Ectodermal cell (in vitro differentiated cells): ENCODE measurements at regions not wholly inside any gene's neighbourhood (a gene's known extent, or its start where the extent isn't known, plus 50 kb on each side); places are given as distances from the start of the nearest gene placed in this dataset.

Source experiments
- H3K27ac ChIP-seq: 2 replicates; pipeline ENCODE4 v1.7.0; 2013; ENCODE audit warnings: mild to moderate bottlenecking, low read depth, low read length; ENCODE audit not compliant: insufficient read depth, poor library complexity, severe bottlenecking
- H3K27me3 ChIP-seq: 2 replicates; pipeline ENCODE4 v1.7.0; 2013; ENCODE audit warnings: mild to moderate bottlenecking, low read length; ENCODE audit not compliant: insufficient read depth, control insufficient read depth, poor library complexity, severe bottlenecking
- H3K36me3 ChIP-seq: one replicate; pipeline ENCODE4 v1.7.0; 2013; ENCODE audit warnings: low read length; ENCODE audit not compliant: control insufficient read depth, insufficient read depth
- H3K4me1 ChIP-seq: one replicate; pipeline ENCODE4 v1.7.0; 2013; ENCODE audit warnings: low read length; ENCODE audit not compliant: control insufficient read depth, insufficient read depth
- H3K4me3 ChIP-seq: 2 replicates; pipeline ENCODE4 v1.7.0; 2013; ENCODE audit warnings: low read depth, low read length, control low read depth; ENCODE audit not compliant: insufficient read depth
- H3K9me3 ChIP-seq: 2 replicates; pipeline ENCODE4 v1.7.0; 2013; ENCODE audit warnings: mild to moderate bottlenecking, low read length, moderate library complexity; ENCODE audit not compliant: control insufficient read depth
- WGBS, 2 experiments: methylation state at CpG; one replicate each; pipeline ENCODE4 v1.1.7; 2013; ENCODE audit warnings: missing lambda C conversion rate in 2 of 2; 5-methylcytosine and 5-hydroxymethylcytosine counted together

DNA sequence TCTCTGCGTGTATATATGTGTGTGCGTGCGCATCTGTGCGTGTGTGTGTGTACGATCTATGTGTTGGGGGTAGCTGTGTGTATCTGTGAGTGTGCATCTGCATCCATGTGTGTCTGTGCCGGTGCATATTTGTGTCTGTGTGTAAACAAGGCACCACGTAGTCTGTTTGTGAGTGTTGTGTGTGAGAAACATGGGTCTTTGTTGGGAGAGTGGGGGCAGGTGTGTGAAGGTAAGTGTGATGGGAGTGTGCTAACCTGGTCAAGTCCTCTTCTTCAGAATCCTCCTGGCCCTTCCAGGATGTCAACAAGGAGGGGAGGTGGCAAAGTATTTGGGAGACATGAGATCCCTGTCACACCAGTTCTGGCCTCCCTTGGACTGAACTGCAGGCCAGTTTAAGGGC lies 87.2 kb downstream of the HIF1AN start:
- Histone ChIP-seq H3K4me1 (peaks cover 14% of the 10 kb centered on the region), H3K9me3 (no peaks in the 10 kb centered on the region), H3K36me3 (no peaks in the 10 kb centered on the region), H3K27me3 (peaks cover 17% of the 10 kb centered on the region), H3K4me3 (no peak overlapping the region), H3K27ac (no peak overlapping the region)
- 95 to 96% methylated on average over 7 of the region's 7 CpGs for WGBS, 2 experiments

DNA sequence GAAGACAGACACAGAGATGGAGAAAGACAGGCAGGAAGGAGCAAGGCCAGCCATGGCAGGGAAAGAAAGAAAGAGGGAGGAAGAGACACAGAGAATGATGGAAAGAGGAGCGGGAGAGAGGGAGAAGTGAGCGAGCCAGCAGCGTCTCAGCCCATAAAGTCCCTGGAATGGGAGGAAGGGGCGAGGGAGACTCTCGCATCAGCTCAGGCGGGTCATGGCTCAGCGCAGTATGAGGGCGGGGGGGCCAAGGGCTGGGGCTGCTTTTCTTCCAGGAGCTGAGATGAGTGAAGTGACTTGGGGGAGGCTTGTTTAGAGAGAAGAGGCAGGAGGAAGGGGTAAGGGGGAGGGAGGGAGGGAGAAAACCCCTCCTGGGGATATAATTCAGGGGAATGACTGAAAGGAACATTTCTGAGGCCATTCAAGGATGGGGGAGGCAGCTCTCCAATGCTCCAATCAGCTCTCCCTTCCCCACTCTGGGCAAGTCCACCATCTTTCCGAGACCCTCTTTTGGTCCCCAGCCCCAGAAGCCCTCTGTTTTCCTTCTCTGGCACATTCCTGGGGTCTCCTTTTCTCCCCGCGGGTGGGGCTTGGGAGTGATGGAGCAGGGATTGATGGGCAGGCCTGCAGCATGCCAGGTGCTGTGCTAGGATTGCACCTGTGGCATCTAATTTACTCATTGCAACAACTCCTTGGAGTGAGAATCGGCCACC lies 87.9 kb downstream of the HIF1AN start:
- Histone ChIP-seq H3K36me3 (no peaks in the 10 kb centered on the region), H3K4me1 (peaks cover 14% of the 10 kb centered on the region), H3K4me3 (no peak overlapping the region), H3K27ac (no peak overlapping the region), H3K27me3 (peaks cover 17% of the 10 kb centered on the region), H3K9me3 (no peaks in the 10 kb centered on the region)
- WGBS, 2 experiments: 84 to 85% methylated on average over 12 of the region's 12 CpGs

DNA sequence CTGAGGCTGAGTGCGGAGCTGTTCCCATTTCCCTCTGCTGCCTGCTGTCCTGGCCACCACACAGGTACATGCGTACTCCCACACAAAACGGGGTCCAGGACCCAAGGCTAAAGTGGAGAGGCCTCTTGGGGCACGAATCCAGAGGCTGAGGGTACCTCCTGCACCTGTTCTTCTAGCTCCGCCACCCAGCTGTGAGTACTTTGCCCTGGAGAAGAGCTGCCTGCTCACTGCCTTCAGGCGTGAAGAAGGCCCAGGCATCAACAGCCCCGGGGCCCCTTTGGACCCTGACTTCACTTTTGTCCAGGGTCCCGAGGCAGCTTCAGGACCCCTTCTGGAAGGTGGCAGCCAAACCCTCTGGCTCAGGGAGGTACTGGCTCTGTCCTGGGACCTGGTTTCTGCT lies 88.6 kb downstream of the HIF1AN start:
- 90 to 91% methylated on average over 8 of the region's 8 CpGs for WGBS, 2 experiments
- H3K9me3 ChIP-seq: no peaks in the 10 kb centered on the region
- no peak overlapping the region for H3K27ac ChIP-seq
- no peak overlapping the region for H3K4me3 ChIP-seq
- no peaks in the 10 kb centered on the region for H3K36me3 ChIP-seq
- H3K27me3 ChIP-seq: peaks cover 17% of the 10 kb centered on the region
- H3K4me1 ChIP-seq: peaks cover 14% of the 10 kb centered on the region

DNA sequence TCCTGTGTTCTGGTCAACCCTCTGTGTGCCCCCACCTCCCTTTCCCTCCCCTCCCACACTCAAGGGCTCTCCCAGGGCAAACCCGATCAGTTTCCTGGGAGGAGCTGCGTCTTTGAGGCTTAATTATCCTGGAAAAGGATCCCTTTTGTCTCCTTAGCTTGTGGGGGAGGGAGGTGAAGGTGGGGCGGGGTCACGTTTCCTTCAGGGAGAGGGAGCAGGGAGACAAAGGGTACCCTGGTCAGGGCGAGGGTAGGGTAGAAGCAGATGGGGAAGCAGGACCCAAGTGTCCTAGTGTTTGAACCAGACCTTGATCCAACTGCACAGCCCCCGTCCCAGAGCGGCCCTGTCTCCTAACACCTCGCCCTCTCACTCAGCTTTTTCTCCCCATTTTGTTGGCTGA lies 90.1 kb downstream of the HIF1AN start:
- no peaks in the 10 kb centered on the region for H3K9me3 ChIP-seq
- peaks cover 14% of the 10 kb centered on the region for H3K4me1 ChIP-seq
- H3K36me3 ChIP-seq: no peaks in the 10 kb centered on the region
- no peak overlapping the region for H3K27ac ChIP-seq
- 10 to 11% methylated on average over 8 of the region's 8 CpGs for WGBS, 2 experiments
- no peak overlapping the region for H3K4me3 ChIP-seq
- peaks cover 10% of the 10 kb centered on the region for H3K27me3 ChIP-seq

DNA sequence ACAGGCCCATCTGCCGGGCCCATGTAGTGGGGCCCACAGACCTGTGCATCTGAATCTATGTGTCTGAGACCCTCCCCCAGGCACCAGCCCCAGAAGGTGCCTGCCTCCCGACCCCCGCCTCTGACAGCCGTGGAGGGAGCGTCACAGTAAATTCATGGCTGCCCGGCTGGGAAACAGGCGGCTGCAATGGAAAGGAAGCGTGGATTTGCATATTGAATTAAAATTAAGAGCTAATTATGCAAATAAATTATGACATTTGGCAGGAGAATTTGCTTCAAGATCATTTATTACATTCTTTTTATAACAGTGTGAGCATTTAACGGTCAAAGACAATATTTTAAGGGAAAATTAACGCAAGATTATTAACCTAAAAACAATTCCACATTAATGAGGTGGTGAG lies 92.3 kb downstream of the HIF1AN start:
- peaks cover 14% of the 10 kb centered on the region for H3K4me1 ChIP-seq
- WGBS, 2 experiments: 86% methylated on average over 9 to 10 of the region's 10 CpGs
- H3K27me3 ChIP-seq: peaks cover 10% of the 10 kb centered on the region
- H3K9me3 ChIP-seq: no peaks in the 10 kb centered on the region
- H3K27ac ChIP-seq: no peak overlapping the region
- no peaks in the 10 kb centered on the region for H3K36me3 ChIP-seq
- no peak overlapping the region for H3K4me3 ChIP-seq

DNA sequence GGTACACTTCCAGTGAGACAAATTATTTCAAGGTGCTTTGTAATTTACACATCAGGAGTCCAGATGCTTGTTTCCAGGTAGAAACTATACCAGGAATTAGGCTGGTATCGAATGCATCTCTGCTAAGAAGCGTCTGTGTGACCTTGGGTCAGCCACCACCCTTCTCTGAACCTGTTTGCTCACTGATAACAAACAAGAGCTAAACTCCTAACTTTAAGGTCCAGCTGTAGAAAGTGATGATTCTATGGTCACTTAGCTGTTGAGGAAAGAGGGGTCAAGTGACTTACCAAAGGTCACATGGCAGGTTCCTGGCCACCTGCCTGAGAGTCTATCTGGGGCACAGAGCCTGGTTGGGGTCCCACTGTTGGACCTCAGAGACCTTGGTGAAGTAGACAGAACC lies 95.4 kb downstream of the HIF1AN start:
- Histone ChIP-seq H3K36me3 (no peaks in the 10 kb centered on the region), H3K27ac (no peak overlapping the region), H3K27me3 (peaks cover 11% of the 10 kb centered on the region), H3K9me3 (no peaks in the 10 kb centered on the region), H3K4me1 (peaks cover 2% of the 10 kb centered on the region), H3K4me3 (no peak overlapping the region)
- 82 to 88% methylated on average over 2 of the region's 2 CpGs for WGBS, 2 experiments

DNA sequence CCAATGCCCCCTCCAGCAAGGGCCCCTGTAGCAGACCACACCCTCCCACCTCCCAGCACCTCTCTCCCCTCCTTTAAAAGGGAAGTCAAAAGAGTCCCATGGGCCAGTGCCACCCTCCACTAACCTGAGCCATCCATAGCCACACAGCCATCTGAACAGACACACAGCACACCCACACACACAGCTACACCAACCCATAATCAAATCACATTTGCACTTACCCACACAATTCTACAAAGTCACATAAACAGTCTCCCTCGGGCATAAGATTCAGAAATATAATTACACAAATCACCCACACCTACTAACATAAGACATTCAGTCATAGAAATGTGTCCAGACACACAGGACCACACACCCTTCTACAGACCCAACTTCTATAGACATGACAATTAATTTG lies 96.3 kb downstream of the HIF1AN start:
- H3K27me3 ChIP-seq: peaks cover 17% of the 10 kb centered on the region
- 93 to 94% methylated on average over 1 of the region's 1 CpG for WGBS, 2 experiments
- H3K36me3 ChIP-seq: no peaks in the 10 kb centered on the region

DNA sequence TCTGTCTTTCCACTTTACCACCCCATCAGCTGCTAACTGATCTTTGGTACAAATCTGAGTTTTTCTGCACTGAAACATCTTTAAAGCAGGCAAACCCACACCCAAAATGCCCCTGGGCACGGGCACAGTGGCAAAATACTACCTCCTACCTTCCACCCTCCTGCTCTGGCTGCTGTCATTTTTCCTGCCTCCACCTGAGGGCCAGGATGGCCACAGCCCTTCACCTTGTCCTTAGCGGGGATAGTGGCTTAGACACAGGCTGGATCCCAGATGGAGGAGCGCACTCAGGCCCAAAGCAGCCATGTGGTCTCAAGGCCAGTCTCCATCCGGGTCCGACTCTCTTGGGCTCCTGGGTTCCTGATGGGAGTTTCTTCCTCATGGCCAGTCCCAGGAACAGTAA lies 98.3 kb downstream of the HIF1AN start:
- Histone ChIP-seq H3K4me3 (no peak overlapping the region), H3K27ac (no peak overlapping the region), H3K9me3 (no peaks in the 10 kb centered on the region), H3K27me3 (peaks cover 29% of the 10 kb centered on the region), H3K36me3 (no peaks in the 10 kb centered on the region), H3K4me1 (peaks cover 19% of the 10 kb centered on the region)
- WGBS, 2 experiments: 80 to 81% methylated on average over 5 of the region's 5 CpGs

More for the DNA sequence above, 96.3 kb downstream of the HIF1AN start:
- Histone ChIP-seq H3K9me3 (no peaks in the 10 kb centered on the region), H3K4me1 (peaks cover 1% of the 10 kb centered on the region), H3K4me3 (no peak overlapping the region), H3K27ac (no peak overlapping the region)

DNA sequence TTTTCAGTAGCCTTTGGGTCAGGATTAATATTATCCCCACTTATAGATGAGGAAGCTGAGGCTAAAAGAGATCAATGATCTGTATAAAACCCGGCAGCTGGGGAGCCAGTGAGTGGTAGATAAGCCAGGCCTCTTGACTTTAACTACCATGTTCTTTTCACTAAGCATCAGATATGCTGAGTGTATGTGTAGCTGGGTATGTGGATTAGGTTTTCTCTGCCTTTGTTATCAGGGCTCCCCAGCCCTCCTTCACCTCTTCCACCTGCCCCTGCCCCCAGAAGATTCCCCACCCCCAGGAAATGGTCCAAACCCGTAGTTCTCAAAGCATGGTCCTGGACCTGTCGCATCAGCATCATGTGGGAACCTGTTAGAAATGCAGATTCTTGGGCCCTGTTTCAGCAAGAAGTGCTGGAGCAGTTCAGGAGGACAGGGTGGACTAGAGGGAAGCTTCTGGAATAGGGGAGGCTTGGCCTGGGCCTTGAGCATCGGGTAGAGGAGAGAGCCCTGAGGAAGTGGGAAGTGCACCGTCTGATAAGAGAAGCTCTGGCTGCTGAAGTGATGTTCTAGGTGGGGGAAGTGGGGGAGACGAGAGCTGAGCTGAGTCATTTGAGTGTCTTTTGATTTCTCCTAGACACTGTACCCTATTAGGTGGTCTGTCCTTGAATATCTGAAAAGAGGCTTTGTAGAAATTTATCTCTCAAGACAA lies 101.3 kb downstream of the HIF1AN start:
- 77 to 83% methylated on average over 6 of the region's 6 CpGs for WGBS, 2 experiments
- no peak overlapping the region for H3K4me3 ChIP-seq
- peaks cover 57% of the 10 kb centered on the region for H3K27me3 ChIP-seq
- no peak overlapping the region for H3K27ac ChIP-seq
- no peaks in the 10 kb centered on the region for H3K36me3 ChIP-seq
- H3K4me1 ChIP-seq: peaks cover 19% of the 10 kb centered on the region
- H3K9me3 ChIP-seq: no peaks in the 10 kb centered on the region

DNA sequence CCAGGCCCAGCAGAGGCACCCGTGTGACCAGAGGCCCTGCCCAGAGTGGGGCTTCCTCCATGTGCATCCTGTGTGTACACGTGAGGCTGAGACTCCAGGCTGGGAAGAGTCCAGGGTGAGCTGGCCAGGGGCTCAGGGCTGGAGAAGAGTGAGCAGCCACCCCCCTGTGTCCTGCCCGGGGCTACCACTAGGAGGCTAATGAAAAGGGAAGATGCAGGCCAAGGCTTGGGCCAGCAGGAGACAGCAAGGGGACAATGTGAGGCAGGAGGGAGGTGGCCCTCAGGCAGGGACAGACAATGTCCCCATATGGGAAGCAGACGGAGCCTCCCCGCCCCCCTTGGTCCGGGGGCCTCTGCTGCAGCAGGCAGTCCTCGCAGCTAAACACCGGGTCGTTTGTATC lies 102.0 kb downstream of the HIF1AN start:
- 4% methylated on average over 9 of the region's 9 CpGs for WGBS, 2 experiments
- Histone ChIP-seq H3K36me3 (no peaks in the 10 kb centered on the region), H3K9me3 (no peaks in the 10 kb centered on the region), H3K4me1 (peaks cover 19% of the 10 kb centered on the region), H3K27me3 (peaks cover 65% of the 10 kb centered on the region), H3K4me3 (no peak overlapping the region), H3K27ac (no peak overlapping the region)
